ENCODE measurements at regions not wholly inside any gene's neighbourhood (a gene's known extent, or its start where the extent isn't known, plus 50 kb on each side); places are given as distances from the start of the nearest gene placed in this dataset.

- H3K9ac ChIP-seq, result no peak overlapping the region
- in situ Hi-C loops (cut with MboI), result no loop called here
- H3K79me2 ChIP-seq (ENCODE audit: insufficient read depth), result no peaks in the 10 kb centered on the region
- H3K27me3 ChIP-seq (replicated peaks; ENCODE audit: insufficient read depth), result no peaks in the 10 kb centered on the region
- no peak overlapping the region for H3K4me2 ChIP-seq (ENCODE audit: unreplicated experiment)
- no peak overlapping the region for H3K27ac ChIP-seq
- no peak overlapping the region for H2AFZ ChIP-seq
- DNase-seq, result no peak
- no peak overlapping the region for H3K4me3 ChIP-seq
- WGBS, 2 experiments (ENCODE audit: low coverage in 1 of 2, low lambda C conversion rate in 2 of 2, missing lambda C conversion rate in 2 of 2), result 46 to 53% methylated on average over 4 of the region's 4 CpGs
- peaks cover 3% of the 10 kb centered on the region for H3K9me3 ChIP-seq (ENCODE audit: low read depth)
- TF ChIP-seq EZH2 (IDR thresholded peaks at IDR 0.05; ENCODE audit: insufficient read depth, poor library complexity, severe bottlenecking) (no peak), EZH2phosphoT487 (IDR thresholded peaks at IDR 0.05; ENCODE audit: insufficient read depth, low read depth) (no peak)
- no peaks in the 10 kb centered on the region for H3K36me3 ChIP-seq (ENCODE audit: low read depth)
- H3F3A ChIP-seq (ENCODE audit: insufficient read depth), result no peaks in the 10 kb centered on the region
- H3K9me2 ChIP-seq (ENCODE audit: insufficient read depth), result no peaks in the 10 kb centered on the region
- no peaks in the 10 kb centered on the region for H3K4me1 ChIP-seq (ENCODE audit: insufficient read depth)
- H4K20me1 ChIP-seq (ENCODE audit: insufficient read depth), result no peaks in the 10 kb centered on the region
Observed at GRCh38 chr14:84125676-84126075, 1404.3 kb upstream of the FLRT2 start.

- Histone ChIP-seq H3K27ac (no peak overlapping the region), H3K27me3 (replicated peaks; ENCODE audit: insufficient read depth) (no peaks in the 10 kb centered on the region)
- in situ Hi-C loops (cut with MboI), result no loop called here
Observed at GRCh38 chr14:84127495-84127894, 1402.4 kb upstream of the FLRT2 start.

GRCh38 chr14:84128050-84128449, 1401.9 kb upstream of the FLRT2 start:
- no peaks in the 10 kb centered on the region for H4K20me1 ChIP-seq (ENCODE audit: insufficient read depth)
- H3K27me3 ChIP-seq (replicated peaks; ENCODE audit: insufficient read depth), result no peaks in the 10 kb centered on the region
- H3K4me3 ChIP-seq, result no peak overlapping the region
- H2AFZ ChIP-seq, result no peak overlapping the region
- no peak overlapping the region for H3K27ac ChIP-seq
- in situ Hi-C loops (cut with MboI), result no loop called here
- no peaks in the 10 kb centered on the region for H3F3A ChIP-seq (ENCODE audit: insufficient read depth)
- H3K9ac ChIP-seq, result no peak overlapping the region
- no peaks in the 10 kb centered on the region for H3K36me3 ChIP-seq (ENCODE audit: low read depth)
- no peaks in the 10 kb centered on the region for H3K79me2 ChIP-seq (ENCODE audit: insufficient read depth)
- WGBS, 2 experiments (ENCODE audit: low coverage in 1 of 2, low lambda C conversion rate in 2 of 2, missing lambda C conversion rate in 2 of 2), result 52 to 57% methylated on average over 3 of the region's 3 CpGs
- no peak overlapping the region for H3K4me2 ChIP-seq (ENCODE audit: unreplicated experiment)
- no peaks in the 10 kb centered on the region for H3K9me2 ChIP-seq (ENCODE audit: insufficient read depth)
- peaks cover 3% of the 10 kb centered on the region for H3K9me3 ChIP-seq (ENCODE audit: low read depth)
- no peak for DNase-seq
- TF ChIP-seq EZH2 (IDR thresholded peaks at IDR 0.05; ENCODE audit: insufficient read depth, poor library complexity, severe bottlenecking), result no peak
- no peak for TF ChIP-seq EZH2phosphoT487 (IDR thresholded peaks at IDR 0.05; ENCODE audit: insufficient read depth, low read depth)
- H3K4me1 ChIP-seq (ENCODE audit: insufficient read depth), result no peaks in the 10 kb centered on the region

More at GRCh38 chr14:84127495-84127894, 1402.4 kb upstream of the FLRT2 start:
- Histone ChIP-seq H2AFZ (no peak overlapping the region), H3K4me1 (ENCODE audit: insufficient read depth) (no peaks in the 10 kb centered on the region), H3K9me2 (ENCODE audit: insufficient read depth) (no peaks in the 10 kb centered on the region), H3K9ac (no peak overlapping the region), H3K79me2 (ENCODE audit: insufficient read depth) (no peaks in the 10 kb centered on the region), H3K36me3 (ENCODE audit: low read depth) (no peaks in the 10 kb centered on the region), H3K9me3 (ENCODE audit: low read depth) (peaks cover 3% of the 10 kb centered on the region), H3F3A (ENCODE audit: insufficient read depth) (no peaks in the 10 kb centered on the region), H4K20me1 (ENCODE audit: insufficient read depth) (no peaks in the 10 kb centered on the region), H3K4me2 (ENCODE audit: unreplicated experiment) (no peak overlapping the region), H3K4me3 (no peak overlapping the region)
- 45% methylated on average over 3 of the region's 3 CpGs for WGBS, 2 experiments (ENCODE audit: low coverage in 1 of 2, low lambda C conversion rate in 2 of 2, missing lambda C conversion rate in 2 of 2)
- no peak for DNase-seq
- TF ChIP-seq EZH2phosphoT487 (IDR thresholded peaks at IDR 0.05; ENCODE audit: insufficient read depth, low read depth) (no peak), EZH2 (IDR thresholded peaks at IDR 0.05; ENCODE audit: insufficient read depth, poor library complexity, severe bottlenecking) (no peak)

GRCh38 chr14:84129007-84129406, 1400.9 kb upstream of the FLRT2 start:
- H3K27ac ChIP-seq, result no peak overlapping the region
- 35 to 38% methylated on average over 5 of the region's 5 CpGs for WGBS, 2 experiments (ENCODE audit: low coverage in 1 of 2, low lambda C conversion rate in 2 of 2, missing lambda C conversion rate in 2 of 2)

GRCh38 chr14:84129941-84130340, 1400.0 kb upstream of the FLRT2 start:
- Histone ChIP-seq H3K4me3 (no peak overlapping the region), H3K9me3 (ENCODE audit: low read depth) (peaks cover 3% of the 10 kb centered on the region), H3K9me2 (ENCODE audit: insufficient read depth) (no peaks in the 10 kb centered on the region), H2AFZ (no peak overlapping the region), H3K9ac (no peak overlapping the region), H3K4me1 (ENCODE audit: insufficient read depth) (no peaks in the 10 kb centered on the region), H3F3A (ENCODE audit: insufficient read depth) (no peaks in the 10 kb centered on the region), H3K4me2 (ENCODE audit: unreplicated experiment) (no peak overlapping the region), H4K20me1 (ENCODE audit: insufficient read depth) (no peaks in the 10 kb centered on the region), H3K79me2 (ENCODE audit: insufficient read depth) (no peaks in the 10 kb centered on the region), H3K27ac (no peak overlapping the region), H3K27me3 (replicated peaks; ENCODE audit: insufficient read depth) (no peaks in the 10 kb centered on the region), H3K36me3 (ENCODE audit: low read depth) (no peaks in the 10 kb centered on the region)
- in situ Hi-C loops (cut with MboI), result no loop called here
- TF ChIP-seq EZH2phosphoT487 (IDR thresholded peaks at IDR 0.05; ENCODE audit: insufficient read depth, low read depth) (no peak), EZH2 (IDR thresholded peaks at IDR 0.05; ENCODE audit: insufficient read depth, poor library complexity, severe bottlenecking) (no peak)
- 5 to 22% methylated on average over 1 of the region's 1 CpG for WGBS, 2 experiments (ENCODE audit: low coverage in 1 of 2, low lambda C conversion rate in 2 of 2, missing lambda C conversion rate in 2 of 2)
- DNase-seq, result no peak

More at GRCh38 chr14:84129007-84129406, 1400.9 kb upstream of the FLRT2 start:
- H3K36me3 ChIP-seq (ENCODE audit: low read depth), result no peaks in the 10 kb centered on the region
- H3K4me3 ChIP-seq, result no peak overlapping the region
- H3K27me3 ChIP-seq (replicated peaks; ENCODE audit: insufficient read depth), result no peaks in the 10 kb centered on the region
- DNase-seq, result no peak
- no peaks in the 10 kb centered on the region for H3K79me2 ChIP-seq (ENCODE audit: insufficient read depth)
- TF ChIP-seq EZH2phosphoT487 (IDR thresholded peaks at IDR 0.05; ENCODE audit: insufficient read depth, low read depth) (no peak), EZH2 (IDR thresholded peaks at IDR 0.05; ENCODE audit: insufficient read depth, poor library complexity, severe bottlenecking) (no peak)
- no peak overlapping the region for H3K4me2 ChIP-seq (ENCODE audit: unreplicated experiment)
- no peaks in the 10 kb centered on the region for H3K4me1 ChIP-seq (ENCODE audit: insufficient read depth)
- peaks cover 3% of the 10 kb centered on the region for H3K9me3 ChIP-seq (ENCODE audit: low read depth)
- H2AFZ ChIP-seq, result no peak overlapping the region
- no peaks in the 10 kb centered on the region for H4K20me1 ChIP-seq (ENCODE audit: insufficient read depth)
- in situ Hi-C loops (cut with MboI), result no loop called here
- H3F3A ChIP-seq (ENCODE audit: insufficient read depth), result no peaks in the 10 kb centered on the region
- no peaks in the 10 kb centered on the region for H3K9me2 ChIP-seq (ENCODE audit: insufficient read depth)
- H3K9ac ChIP-seq, result no peak overlapping the region
